ENCODE measurements at regions not wholly inside any gene's neighbourhood (a gene's known extent, or its start where the extent isn't known, plus 50 kb on each side); places are given as distances from the start of the nearest gene placed in this dataset.

DNA sequence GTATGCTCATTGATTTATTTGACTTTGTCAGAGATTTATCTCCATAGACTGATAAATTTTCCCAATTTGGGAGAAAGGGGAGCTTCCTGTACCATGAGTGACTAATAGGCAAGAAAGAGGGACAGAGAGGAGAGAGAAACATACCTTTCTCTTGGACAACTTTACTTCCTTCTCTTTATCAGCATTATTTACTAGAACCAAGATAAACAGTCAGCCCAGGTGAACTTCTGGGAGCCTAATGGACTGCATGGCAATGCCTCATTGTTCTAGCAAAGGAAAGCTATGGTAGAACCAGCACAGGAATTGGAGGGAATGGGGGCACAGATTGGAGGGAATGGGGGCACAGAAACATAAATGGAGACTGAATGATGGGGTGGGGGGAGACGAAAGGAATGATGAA, 63.4 kb upstream of the STXBP6 start:
- no peak for DNase-seq (ENCODE audit: low spot score in 2 of 2)
- 89% methylated on average over 1 of the region's 1 CpG for WGBS
- Histone ChIP-seq H3K36me3 (no peaks in the 10 kb centered on the region), H3K9me3 (no peaks in the 10 kb centered on the region), H3K27ac (no peak overlapping the region), H3K4me3 (no peak overlapping the region), H3K4me1 (peaks cover 5% of the 10 kb centered on the region), H3K27me3 (no peaks in the 10 kb centered on the region)
- TF ChIP-seq CTCF (IDR thresholded peaks at IDR 0.05) = no peak
- no peak for TF ChIP-seq POLR2A (IDR thresholded peaks at IDR 0.05)
- TF ChIP-seq EP300 (IDR thresholded peaks at IDR 0.05) = no peak

DNA sequence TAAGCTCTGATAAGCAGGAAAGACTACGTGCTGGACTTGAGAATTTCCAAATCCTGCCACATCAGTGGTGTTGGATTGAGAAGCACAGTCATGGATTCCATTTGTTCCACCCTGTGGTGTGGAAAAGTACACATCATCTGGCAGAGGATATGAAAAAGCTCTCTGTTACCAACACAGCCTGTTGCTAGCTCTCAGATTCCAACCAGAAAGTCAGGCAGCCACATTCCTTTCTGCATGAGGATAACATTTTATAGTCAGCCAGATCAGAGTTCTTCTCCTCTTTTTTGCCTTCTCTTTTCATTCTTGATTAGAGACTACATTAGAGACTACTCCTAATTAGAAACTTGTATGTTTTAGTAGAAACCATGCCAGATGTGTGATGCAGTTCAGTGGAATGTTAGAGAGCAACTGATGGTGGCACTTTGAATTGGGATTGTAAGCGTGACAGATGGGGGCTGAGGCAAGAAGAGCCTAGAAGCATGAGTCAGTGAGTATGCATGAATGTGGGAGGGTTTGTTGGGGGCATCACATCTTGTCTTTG, 61.2 kb upstream of the STXBP6 start:
- Histone ChIP-seq H3K27me3 (no peaks in the 10 kb centered on the region), H3K9me3 (no peaks in the 10 kb centered on the region), H3K4me3 (no peak overlapping the region), H3K4me1 (peaks cover 5% of the 10 kb centered on the region), H3K36me3 (no peaks in the 10 kb centered on the region), H3K27ac (peak overlapping the region; percentile 75)
- WGBS = 21% methylated on average over 2 of the region's 2 CpGs
- no peak for DNase-seq (ENCODE audit: low spot score in 2 of 2)
- TF ChIP-seq POLR2AphosphoS5 (IDR thresholded peaks at IDR 0.05) = peak in 2 of 3 donors; percentile 29 to 31
- no peak for TF ChIP-seq EP300 (IDR thresholded peaks at IDR 0.05)
- no peak for TF ChIP-seq CTCF (IDR thresholded peaks at IDR 0.05)
- TF ChIP-seq POLR2A (IDR thresholded peaks at IDR 0.05) = no peak

DNA sequence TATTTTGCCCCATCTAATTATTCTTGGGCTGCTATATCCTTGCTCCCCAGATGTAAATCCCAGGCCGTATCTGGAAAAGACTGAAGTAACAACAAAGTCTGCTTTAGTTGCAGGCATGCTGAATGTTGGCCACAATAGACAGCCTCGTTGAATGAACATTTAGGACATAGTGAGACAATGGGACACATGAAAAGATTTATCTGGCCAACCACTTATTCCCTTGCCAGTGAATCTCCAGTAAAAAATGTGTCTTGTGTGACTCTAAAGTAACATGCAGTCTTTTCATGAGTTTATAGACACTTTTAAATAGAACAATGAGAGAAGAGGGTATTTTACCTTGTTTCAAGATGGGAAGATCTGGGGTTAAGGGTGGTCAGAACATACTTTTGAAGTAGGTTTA, 60.2 kb upstream of the STXBP6 start:
- H3K9me3 ChIP-seq = no peaks in the 10 kb centered on the region
- TF ChIP-seq EP300 (IDR thresholded peaks at IDR 0.05) (no peak), POLR2A (IDR thresholded peaks at IDR 0.05) (no peak), POLR2AphosphoS5 (IDR thresholded peaks at IDR 0.05) (no peak), CTCF (IDR thresholded peaks at IDR 0.05) (no peak)
- H3K27ac ChIP-seq = peak overlapping the region; percentile 75
- WGBS = 56% methylated on average over 2 of the region's 2 CpGs
- H3K4me1 ChIP-seq = peaks cover 5% of the 10 kb centered on the region
- no peaks in the 10 kb centered on the region for H3K36me3 ChIP-seq
- DNase-seq (ENCODE audit: low spot score in 2 of 2) = no peak
- no peaks in the 10 kb centered on the region for H3K27me3 ChIP-seq
- no peak overlapping the region for H3K4me3 ChIP-seq

DNA sequence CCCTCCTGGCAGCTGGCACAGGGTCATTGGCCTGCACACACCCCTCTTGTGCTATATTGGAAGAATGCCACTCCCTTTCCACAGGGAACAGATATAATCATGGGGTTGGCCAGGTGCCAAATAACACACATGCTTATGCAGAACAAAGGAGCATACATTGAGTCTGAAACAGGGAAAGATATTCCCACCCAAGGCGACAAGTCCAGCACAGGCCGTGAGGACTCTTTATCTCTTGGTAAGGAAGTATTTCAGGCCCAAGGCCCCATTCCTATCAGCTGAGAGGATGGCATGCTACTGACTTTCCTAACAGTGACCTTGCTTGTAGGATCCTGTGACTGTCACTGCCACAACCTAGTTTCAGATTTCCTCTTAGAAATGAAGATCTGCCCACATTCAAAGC, 59.0 kb upstream of the STXBP6 start:
- DNase-seq (ENCODE audit: low spot score in 2 of 2) = no peak

GRCh38 chr14:25108291-25108690, 58.3 kb upstream of the STXBP6 start:
- H3K4me1 ChIP-seq = peaks cover 5% of the 10 kb centered on the region
- TF ChIP-seq EP300 (IDR thresholded peaks at IDR 0.05) (no peak), CTCF (IDR thresholded peaks at IDR 0.05) (no peak), POLR2A (IDR thresholded peaks at IDR 0.05) (no peak), POLR2AphosphoS5 (IDR thresholded peaks at IDR 0.05) (no peak)
- WGBS = 73% methylated on average over 2 of the region's 2 CpGs
- no peaks in the 10 kb centered on the region for H3K27me3 ChIP-seq
- H3K9me3 ChIP-seq = no peaks in the 10 kb centered on the region
- no peak for DNase-seq (ENCODE audit: low spot score in 2 of 2)
- H3K36me3 ChIP-seq = no peaks in the 10 kb centered on the region
- H3K4me3 ChIP-seq = no peak overlapping the region
- no peak overlapping the region for H3K27ac ChIP-seq

More for the DNA sequence above, 59.0 kb upstream of the STXBP6 start:
- TF ChIP-seq POLR2AphosphoS5 (IDR thresholded peaks at IDR 0.05) = no peak
- no peak for TF ChIP-seq EP300 (IDR thresholded peaks at IDR 0.05)
- TF ChIP-seq CTCF (IDR thresholded peaks at IDR 0.05) = no peak
- TF ChIP-seq POLR2A (IDR thresholded peaks at IDR 0.05) = no peak
- H3K4me3 ChIP-seq = no peak overlapping the region
- WGBS = 42% methylated on average over 2 of the region's 2 CpGs
- H3K36me3 ChIP-seq = no peaks in the 10 kb centered on the region
- H3K9me3 ChIP-seq = no peaks in the 10 kb centered on the region
- H3K27me3 ChIP-seq = no peaks in the 10 kb centered on the region
- peak overlapping the region; percentile 75 for H3K27ac ChIP-seq
- H3K4me1 ChIP-seq = peaks cover 5% of the 10 kb centered on the region

Measured in suprapubic skin (tissue), 4 donors.